Esophagus muscularis mucosa (tissue), 3 donors: ENCODE measurements at regions not wholly inside any gene's neighbourhood (a gene's known extent, or its start where the extent isn't known, plus 50 kb on each side); places are given as distances from the start of the nearest gene placed in this dataset.

Source experiments
- CTCF ChIP-seq, 3 experiments: fragments of 200-600 bp in 2 of 3; fragments of 450-650 bp in 1 of 3; sonication (generic) in 2 of 3; IDR thresholded peaks; one replicate each; pipeline ENCODE4 v1.5.1; 2017 to 2019; ENCODE audit warnings: antibody characterized with exemption in 3 of 3, mild to moderate bottlenecking in 2 of 3, moderate library complexity in 1 of 3
- POLR2AphosphoS5 ChIP-seq, 2 donors: sonication (generic); formaldehyde crosslinking; IDR thresholded peaks; one replicate each; pipeline ENCODE4 v1.6.1; 2017; ENCODE audit warnings: antibody characterized with exemption in 2 of 2

- TF ChIP-seq CTCF (IDR thresholded peaks at IDR 0.05) (no peak), POLR2AphosphoS5 (IDR thresholded peaks at IDR 0.05) (no peak)
Observed at GRCh38 chr11:122229481-122230384, 113.7 kb upstream of the BLID start.
